ENCODE measurements at regions not wholly inside any gene's neighbourhood (a gene's known extent, or its start where the extent isn't known, plus 50 kb on each side); places are given as distances from the start of the nearest gene placed in this dataset.

DNA sequence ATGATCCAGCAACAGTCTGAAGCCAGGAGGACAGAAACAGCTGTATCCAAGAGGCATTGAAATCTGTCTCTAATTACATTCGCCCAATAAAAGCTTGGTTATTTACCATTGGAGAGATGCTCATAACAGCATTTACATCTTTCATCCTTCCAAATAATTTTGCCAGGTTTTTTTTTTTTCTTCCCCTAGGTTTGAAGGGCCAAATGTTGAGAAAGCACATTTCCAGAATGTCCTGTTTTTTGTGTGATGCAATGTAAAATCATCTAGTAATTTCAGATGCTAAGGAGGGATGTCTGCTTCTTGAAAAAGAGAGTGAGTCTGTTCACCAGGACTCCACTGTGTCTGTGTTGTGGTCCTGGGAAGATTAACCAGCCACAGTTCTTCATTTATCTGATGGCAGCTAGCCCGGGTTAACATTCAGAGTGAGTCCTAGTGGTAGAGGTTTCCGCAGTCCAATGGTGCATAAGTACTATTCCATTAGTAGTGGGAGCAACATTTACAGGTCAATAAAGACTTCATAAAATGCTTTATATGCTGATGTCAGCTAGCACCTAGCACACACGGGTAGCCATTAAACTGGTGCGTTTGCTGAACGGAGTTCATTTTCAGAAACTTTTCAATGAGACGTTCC is 406.8 kb downstream of the STIM2 start:
- no peak for DNase-seq (ENCODE audit: low read depth, low spot score)

DNA sequence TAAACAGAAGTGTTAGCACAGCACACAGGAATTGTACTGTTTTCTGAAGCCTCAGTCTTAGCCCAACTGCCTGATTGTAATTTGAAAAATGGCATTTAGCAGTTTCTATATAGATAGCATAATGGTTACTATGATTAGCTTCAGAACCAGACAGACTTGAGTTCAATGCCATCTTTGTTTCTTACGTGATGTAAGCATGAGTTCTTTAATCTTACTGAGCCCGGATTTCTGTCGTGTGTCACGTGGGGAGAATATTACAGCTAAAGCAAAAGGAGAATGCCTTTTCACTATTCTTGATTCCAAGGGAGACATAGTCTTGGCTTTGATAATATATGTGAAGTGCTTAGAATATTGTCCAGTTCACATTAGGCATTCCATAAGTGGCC is 407.3 kb downstream of the STIM2 start:
- no peak for DNase-seq (ENCODE audit: low read depth, low spot score)

DNA sequence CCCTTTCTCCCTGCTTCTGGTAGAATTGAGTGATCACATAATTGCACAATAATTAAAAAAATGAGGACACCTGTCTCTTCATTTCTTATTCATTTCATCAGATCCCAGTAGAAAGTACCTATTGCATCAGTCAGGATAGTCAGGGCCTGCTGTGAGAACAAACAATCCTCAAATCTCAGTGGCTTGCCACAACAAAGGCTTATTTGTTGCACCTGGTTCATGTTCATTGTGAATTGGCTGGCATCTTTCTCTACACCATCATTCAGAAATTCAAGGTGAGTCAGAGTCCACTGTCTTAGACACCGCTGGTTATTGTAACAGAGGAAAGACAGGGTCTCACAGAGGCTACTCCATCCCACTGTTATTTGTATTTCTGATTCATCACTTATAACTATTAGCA is 409.8 kb downstream of the STIM2 start:
- DNase-seq (ENCODE audit: low read depth, low spot score) = no peak

DNA sequence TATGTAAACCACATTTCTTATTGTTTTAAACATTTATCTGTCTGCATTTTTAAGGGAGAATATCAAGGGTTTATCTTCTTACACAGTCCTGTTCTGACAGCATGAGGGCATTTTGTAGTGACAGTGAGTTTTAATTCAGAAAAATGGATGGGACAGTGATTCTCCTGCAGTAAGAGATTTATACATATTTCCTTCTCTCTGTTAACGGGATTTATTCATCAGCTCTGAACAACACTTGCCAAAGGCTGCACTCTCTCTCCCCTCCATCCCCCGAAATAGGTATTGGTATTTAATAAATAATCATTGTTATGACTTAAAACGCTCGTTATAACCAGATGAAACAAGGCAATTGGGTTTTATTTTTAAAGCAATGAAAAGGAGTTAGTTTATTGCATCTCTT is 410.9 kb downstream of the STIM2 start:
- no peak for DNase-seq (ENCODE audit: low read depth, low spot score)

DNA sequence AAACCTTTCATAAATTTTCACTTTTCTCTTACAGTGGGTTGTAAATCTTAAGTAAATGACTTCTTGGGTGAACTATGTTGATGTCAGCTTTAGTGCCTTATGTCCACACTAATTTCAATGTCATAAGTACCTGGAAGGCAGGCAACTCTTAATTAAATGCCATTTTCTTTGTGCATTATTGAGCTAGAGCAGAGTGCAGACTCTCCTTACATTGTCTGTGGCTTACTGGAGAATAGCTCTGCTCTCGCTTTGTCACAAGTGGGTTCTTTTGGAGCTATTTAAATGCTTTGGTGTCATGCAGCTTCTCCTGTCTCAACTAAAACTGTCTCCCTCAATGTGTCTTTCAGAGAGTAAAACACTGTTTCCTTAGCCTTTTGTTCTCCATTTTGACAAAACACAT is 411.6 kb downstream of the STIM2 start:
- no peak for DNase-seq (ENCODE audit: low read depth, low spot score)

DNA sequence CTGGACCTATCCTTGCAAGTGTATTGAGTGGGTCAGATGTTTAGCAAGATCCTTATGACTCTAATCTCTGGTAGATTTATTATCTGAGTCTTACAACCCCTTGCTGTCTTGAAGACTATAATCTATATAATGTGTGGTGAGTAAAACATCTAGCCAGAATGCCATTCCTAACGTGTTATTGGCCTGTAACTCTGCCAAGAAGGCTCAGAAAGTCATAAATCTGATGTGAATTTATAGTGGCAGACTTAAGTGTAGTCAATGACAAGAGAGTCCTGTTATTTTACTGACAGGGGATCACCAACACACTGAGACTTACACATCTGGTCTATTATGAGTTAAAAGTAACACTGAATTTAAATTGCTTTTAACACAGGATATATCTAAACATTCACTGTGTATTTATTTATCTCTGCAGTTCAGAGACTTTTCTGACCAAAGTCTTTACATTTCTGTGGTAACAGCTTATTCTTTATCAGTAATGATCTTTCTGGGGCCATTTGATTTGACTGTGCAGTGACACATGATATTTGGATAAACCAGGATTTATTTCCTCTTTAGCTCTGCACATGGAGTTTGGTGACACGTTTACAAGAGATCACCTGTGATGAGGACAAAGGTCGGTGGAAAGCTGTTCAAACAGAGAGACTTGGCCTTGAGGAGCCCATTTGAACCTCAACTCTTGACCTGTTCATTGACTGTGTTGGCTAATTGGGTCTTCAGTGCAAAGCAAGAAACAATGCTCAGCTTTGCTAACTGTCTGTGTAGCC is 415.8 kb downstream of the STIM2 start:
- no peak for DNase-seq (ENCODE audit: low read depth, low spot score)

DNA sequence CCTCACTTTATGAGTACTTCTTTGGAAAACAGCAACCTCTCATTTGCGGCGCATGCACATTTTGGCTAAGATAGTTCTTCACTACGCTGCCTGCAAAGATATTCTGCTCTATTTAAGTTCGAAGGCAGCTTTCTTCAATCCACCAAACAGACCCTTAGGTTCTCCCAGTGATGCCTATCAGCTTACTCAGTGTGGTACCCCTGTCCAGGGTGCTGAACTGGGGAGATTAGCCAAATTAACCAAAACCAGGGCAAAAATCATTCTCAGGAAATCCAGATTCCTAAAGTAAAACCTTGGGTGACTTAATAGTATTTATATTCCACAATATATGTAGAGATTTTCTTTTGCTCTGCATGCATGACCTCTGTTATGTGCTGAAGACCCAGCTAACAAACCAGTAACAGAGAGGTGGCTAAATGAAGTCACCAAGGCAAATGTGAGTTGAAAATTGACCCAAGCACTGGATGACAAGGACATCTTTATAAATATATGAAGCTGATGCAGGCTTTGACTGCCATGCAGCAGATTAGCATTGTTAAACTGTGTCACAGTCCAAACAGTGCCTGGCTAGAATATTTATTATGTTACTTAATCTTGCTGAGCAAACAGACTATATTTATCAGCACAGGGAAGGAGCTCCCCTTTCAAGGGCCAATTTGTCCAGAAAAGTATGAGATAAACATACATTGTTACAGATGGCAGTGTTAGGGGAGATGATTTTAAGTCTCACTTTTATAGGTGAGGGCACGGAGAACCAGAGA is 418.2 kb downstream of the STIM2 start:
- DNase-seq (ENCODE audit: low read depth, low spot score) = no peak

DNA sequence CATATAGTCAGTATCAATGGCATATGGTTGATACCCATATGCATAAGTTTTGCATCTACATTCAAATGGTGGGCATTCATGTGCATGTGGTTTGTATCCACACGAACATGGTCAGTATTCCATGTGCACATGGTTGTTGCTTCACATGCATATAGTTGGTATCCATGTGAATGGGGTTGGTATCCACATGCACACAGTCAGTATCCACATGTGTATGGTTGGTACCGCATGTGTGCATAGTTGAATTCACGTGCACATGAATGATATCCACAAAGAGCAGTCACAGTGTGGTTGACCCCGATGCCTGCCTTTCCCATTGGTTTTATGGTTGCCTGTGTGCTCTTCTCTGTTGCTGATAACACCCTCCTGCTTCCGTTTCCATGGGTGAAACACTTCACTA is 427.9 kb downstream of the STIM2 start:
- DNase-seq (ENCODE audit: low read depth, low spot score) = no peak

DNA sequence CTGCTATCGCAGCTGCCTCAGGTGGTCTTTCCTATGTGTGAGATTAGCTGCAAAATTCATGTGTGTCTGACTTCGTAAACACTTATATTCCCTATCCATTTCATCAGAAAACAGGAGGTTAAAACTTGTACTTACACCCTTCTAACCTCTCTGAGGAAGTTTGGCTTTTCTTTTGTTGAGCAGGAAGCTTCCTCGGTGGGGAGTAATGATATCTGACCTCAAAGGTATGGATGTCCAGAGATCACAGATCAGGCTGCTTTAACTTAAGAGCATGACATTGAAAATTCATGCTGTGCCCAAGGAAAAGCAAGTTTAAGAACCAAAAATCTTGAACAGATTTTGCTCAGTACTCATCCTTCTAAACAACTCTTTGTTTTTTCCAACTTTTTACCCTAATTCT is 429.1 kb downstream of the STIM2 start:
- DNase-seq (ENCODE audit: low read depth, low spot score) = no peak

DNA sequence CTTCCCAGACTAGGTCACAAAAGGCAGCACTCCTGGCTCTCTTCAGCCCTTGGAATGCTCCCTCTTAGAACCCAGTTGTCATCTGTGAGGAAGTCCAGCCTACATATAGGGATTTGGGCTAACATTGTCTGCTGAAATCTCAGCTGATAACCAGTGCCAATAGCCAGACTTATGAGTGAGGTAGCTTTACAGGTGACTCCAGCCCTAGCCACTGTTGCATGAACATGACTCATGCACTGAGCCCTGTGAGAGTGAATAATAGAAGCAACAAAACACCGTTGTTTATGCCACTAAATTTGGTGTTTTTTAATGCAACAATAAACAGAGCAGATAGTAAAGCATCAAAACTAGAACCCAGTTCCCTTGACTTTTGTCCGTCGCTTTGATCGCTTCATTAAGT is 433.2 kb downstream of the STIM2 start:
- DNase-seq (ENCODE audit: low read depth, low spot score) = no peak

DNA sequence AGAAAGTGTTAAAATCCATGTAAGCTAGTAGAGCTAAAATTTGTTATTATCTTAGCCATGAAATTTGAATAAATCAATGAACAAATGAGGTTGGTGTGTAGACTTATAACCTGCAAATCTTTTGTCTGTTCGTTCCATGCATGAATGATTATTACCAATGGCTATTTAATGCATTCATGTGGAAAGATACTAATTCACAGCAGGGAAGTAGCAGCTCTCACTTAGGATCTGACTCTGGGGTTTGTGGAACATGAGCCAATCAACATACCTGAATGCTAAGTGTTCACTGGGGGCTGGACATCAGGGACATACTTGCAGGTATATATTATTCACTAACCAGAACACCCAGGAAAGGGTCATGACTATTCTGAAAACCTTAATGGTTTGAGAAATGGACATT is 444.1 kb downstream of the STIM2 start:
- DNase-seq (ENCODE audit: low read depth, low spot score) = no peak

DNA sequence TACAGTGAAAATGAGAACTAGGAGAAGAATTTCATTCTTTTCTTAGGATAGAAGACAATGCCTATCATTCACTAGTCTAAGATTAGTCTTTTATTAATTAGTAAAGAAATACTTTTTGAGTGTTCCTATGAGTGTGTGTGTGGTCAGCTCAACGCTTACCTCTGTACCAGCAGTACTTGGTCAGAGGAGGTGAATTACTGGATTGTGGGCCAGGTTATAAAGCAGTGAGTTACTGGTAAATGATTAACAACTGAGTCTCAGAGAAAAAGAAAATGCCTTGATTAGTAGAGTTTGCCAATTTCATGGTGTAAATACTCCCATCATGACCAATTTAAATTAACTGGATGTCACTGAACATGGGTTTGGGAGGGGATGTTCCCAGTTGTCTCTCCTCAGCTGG is 444.6 kb downstream of the STIM2 start:
- DNase-seq (ENCODE audit: low read depth, low spot score) = no peak

DNA sequence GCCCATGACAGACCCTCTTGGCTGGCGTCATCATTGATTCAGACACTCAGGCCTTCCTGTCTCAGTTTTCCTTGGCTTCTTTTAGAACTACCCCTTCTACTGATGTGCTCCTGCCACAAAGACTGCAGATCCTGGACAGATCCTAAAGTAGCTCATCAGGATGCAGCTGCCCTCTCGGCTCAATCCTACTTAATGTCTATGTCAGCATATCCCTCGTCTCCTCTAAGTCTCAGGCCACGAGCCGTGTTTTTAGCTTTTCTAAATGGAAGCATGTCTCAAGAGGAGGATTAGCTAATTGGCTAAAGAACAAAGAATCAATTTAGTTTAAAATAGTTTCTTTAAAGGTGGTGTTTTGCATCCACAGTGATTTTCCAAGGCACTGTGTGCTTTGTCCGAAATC is 447.7 kb downstream of the STIM2 start:
- DNase-seq (ENCODE audit: low read depth, low spot score) = no peak

DNA sequence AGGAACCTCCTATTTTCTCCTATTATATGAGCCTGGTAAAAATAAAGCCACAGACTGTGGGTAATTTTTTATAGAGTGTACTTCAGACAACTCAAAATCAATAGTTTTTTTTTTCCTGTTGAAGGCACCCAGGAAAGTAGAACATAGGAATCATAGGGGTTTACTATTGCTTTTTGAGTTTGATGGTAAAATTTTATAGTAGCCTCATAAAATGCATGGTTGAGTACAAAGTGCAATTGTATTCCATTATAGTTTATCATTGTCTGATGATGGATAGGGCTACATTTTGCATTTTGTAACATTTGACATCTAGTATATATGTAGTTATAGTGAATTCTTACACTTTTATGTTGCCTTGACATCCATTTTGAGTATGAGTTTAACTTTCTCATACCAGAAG is 455.0 kb downstream of the STIM2 start:
- no peak for DNase-seq (ENCODE audit: low read depth, low spot score)

DNA sequence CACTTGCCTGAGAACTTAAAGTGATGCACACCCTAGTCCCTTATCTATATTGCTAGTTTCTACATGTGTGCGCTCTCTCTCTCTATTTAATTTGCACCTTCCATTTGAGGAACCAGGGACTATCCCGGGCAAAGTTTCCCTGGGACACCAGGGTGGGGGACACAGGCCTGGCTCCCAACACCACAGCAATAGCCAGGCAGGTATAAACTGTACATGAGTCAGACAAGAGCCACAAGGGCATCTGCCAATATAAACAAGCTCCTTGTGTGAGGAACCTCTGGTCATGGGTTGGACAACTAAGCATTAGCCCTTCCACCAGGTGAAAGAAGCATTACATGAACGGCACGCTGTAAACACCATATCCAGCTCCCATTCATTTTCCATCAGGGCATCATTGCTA is 455.5 kb downstream of the STIM2 start:
- DNase-seq (ENCODE audit: low read depth, low spot score) = no peak

DNA sequence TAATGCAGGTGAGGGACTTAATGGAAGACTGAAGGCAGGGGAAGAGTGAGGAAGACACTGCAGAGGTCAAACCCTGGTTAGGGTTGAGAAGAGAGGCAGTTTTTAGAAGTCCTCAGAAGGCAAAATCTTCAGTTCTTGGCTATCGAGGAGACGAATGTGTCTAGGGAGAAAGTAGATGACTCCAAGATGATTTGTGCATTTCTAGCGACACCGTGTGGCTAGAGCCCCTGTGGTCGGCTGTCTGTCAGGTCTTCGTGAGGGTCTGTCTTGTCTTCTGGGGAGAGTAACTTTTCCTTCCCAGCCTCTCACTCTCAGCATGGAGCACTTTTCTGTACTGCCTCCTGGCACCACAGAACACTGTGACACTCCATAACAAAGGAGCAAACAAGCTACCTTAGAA is 458.1 kb downstream of the STIM2 start:
- DNase-seq (ENCODE audit: low read depth, low spot score) = no peak

DNA sequence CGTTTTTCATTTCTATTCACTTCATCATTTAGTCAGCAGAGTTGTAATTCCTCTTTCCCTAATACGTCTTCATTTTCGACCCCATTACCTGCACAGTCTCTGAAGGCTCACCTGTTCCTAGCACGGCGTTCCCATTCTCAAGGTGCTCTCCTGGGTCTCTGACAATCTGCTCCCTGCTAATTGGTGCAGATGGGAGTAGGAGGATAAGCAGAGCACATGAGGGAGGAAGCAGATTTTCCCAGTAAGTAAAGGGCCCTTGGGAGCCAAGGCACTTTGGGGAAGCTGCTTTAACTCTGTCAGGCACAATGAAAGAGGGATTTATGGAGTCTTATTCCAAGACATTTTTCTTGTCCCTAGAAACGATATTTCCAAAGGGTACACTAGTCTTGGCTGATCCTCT is 466.4 kb downstream of the STIM2 start:
- DNase-seq (ENCODE audit: low read depth, low spot score) = no peak

DNA sequence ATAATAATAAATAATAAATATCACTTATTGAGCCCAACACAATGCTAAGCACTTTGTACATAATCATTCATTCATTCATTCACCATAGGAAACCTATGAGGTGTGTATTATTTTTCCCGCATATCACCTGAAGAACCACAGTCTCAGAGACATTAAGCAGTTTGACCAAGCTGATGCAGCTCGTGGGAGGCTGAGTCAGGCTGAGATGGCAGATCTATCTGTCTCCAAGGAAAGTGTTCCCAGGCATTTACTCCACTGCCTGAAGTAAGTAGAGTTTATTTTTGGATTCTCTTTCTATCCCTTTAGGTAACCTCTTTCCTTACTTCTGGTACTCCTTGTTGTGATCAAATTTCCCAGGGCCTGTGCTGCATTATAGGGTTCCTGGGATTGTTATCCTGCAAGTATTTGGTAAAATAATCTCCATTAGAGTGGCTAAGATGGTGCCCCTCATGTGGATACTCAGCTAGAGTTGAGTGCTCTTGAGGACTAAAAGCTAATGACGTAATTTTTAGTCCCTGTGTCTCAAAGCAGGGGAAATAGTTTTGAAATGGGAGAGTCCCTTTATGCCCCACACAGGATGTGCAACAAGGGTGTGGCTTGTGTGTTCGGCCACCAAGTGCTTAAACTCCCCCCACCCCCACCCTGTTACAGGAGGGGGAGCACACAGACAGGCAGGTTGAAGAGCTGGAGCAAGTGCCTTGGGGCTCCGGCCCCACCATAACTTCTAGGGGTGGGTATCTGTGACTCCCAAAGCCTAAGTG is 467.0 kb downstream of the STIM2 start:
- DNase-seq (ENCODE audit: low read depth, low spot score) = no peak

DNA sequence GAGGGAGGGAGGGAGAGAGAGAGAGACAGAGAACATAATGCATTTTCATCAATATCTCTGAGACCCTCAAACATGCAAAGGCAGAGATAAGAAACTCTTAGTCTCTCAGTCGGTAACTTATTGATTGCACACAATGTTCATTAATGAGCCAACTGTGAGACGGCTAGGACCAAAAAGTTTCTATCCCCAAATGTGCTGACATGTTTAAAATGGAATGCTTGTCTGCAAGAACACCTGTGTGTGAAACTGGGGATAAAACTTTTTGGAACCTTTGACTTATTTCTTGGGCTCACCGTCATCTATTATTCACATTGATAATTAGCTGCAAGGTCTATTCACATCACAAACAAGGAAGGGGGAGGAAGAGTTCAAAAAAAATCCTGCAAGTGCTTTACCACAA is 477.9 kb downstream of the STIM2 start:
- DNase-seq (ENCODE audit: low read depth, low spot score) = no peak

DNA sequence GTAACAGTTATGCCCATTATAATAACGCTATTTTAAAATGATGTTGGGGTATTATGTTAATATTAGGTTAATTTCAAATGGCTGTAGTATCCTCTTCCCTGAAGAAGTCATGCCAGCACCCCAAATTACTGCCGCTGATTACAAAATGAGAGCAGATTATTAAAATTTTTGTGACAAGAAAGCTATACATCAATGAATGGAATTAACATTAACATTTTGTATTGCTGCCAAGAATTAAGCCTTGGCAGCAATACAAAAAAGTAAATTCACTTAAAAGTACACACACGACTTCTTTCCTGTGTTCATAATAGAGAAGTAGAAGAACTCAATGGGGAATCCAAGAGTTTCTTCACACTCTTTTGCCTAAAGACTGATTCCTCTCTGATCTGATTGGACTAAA is 482.8 kb downstream of the STIM2 start:
- DNase-seq (ENCODE audit: low read depth, low spot score) = no peak

DNA sequence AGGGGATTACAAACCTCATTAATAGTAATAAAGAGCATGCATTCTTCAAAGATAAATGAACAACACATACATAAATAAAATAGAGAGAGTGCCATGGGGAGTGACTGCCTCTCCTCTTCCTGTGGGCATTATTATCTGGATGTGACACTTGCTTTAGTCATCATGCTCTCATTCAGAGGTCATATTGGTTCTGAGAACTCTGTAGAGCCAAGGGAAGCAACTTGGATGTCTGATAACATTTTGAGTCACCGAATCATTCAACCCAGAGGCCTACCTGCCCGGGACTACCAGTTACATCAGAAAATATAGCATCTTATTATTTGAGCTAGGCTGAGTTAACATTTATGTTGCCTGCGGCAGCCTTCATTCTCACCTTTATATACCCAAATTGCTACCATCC is 489.5 kb downstream of the STIM2 start:
- DNase-seq (ENCODE audit: low read depth, low spot score) = no peak

DNA sequence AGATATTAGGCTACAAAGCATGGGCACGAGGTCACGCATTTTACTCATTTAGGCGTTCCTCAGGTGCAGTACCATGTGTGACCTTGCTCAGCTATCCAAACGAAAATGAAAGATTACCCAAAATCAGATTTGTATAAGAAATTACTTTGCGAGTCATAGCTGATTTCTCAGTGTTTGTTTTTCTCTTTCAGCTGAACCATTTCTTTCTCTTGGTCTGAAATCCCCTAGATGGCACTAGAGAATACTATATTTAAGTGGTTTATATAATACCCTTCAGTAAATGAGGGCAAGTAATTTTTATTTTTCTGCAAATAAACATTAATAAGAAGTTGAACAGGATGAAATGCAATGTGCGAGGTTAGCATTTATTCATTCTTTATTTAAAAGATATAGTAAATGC is 496.6 kb downstream of the STIM2 start:
- DNase-seq (ENCODE audit: low read depth, low spot score) = no peak

Data from smooth muscle cell of the brain vasculature (primary cell).